ENCODE measurements at regions not wholly inside any gene's neighbourhood (a gene's known extent, or its start where the extent isn't known, plus 50 kb on each side); places are given as distances from the start of the nearest gene placed in this dataset.

DNA sequence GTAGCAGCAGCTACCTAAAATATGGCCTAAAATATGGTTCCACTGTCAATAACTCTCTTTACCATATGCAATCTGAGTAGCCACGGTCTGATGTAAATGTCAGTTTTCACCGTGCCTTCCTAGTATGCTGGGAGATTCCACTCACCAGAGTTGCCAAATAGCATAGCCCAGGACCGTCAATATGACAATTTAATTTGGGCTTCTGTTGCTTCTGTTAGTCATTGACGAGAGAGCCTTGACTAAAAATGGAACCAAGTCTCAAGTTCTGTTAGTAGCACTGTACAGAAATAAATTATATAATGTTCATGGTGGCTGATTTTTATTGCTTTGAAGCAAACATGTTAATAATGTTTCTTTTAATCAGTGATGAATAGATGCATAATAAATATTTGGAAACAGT is 348.4 kb downstream of the BCAT1 start:
- no peak for DNase-seq

DNA sequence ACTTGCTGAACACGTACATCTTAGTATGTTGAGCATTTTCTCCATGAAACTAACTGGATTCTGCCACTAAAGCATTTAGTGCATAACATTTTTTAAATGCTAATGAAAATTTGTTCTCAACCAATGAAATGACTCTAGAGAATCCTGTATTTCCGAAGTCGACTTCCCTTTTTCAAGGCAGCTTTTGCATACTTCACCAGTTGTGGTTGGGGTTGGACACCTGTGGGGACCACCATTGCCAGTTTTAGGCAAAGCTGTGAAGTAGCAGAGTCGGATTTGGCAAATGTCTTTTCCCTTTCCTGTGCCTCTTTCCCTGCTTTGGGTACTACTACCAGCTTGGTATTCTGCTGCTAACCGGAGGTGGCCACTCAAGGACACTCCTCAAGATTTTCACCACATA is 349.2 kb downstream of the BCAT1 start:
- DNase-seq = no peak

DNA sequence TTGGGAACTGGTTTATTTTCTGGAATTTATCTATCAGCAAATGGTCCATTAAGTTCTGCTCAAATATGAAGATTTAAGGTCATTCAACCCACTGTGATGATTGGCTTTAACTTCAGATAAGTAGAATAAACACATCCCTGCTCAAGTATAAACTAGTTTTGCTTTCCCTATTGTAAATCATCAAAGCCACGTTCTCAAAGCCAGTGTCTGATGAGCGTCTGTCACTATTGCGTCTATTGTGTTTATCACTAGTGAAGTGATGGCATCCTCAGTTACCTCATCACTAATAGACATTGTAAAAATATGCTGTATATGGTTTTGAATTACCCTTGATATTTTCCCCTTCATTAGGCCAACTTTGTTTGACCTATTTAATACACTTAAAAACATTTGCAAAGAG is 351.3 kb downstream of the BCAT1 start:
- DNase-seq = no peak

DNA sequence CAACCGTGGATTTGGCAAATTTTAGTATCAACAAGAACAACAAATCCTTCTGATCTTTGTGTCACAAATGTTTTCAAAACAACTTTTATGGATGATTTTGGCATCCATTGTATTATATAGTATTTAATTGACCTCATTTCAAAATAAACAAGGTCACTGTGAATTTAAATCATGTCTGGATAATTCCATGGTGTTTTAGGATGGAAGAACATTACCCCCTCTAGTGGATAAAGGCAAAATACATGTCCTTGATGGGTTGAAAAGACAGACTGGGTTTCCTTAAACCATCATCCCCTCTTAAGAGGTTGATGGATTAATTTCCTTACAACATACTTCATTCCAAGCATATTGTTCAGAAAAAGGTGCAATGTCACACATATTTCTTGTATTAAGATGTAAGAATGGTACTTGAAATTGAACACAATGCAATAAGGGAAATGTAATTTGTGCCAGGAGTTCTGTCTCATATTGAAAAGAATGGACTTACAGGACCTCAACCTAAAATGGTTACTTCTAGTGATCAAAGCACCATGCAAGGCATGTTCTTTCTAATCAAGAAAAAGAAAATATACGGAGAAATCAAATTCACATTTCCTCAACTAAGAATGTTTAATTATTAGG is 352.0 kb downstream of the BCAT1 start:
- no peak for DNase-seq

DNA sequence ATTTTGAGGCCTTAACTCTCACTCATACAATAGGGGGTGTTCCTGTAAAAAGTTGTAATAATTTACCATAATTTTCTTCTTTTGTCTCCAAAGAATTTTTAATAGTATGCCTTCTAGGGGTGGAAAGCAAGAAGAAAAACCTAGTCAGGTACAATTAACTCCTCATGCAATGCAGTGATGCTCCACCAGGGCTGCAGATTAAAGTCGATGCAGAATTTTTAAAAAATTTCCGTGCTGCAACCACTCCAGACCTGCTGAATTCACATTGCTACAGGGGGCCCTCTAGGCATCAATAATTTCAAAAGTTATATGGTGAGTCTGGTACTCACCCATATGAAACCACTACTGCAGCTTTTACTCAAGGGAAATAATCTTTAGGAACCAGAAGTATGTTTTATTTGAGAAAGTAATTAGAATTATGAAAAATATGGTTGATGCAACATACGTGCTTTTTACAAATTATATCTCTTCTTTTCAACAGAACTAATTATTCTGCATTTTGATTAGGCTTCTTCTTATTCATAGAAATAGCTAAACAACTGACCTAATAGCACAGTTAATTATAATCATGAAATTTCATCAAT is 353.2 kb downstream of the BCAT1 start:
- DNase-seq = no peak

DNA sequence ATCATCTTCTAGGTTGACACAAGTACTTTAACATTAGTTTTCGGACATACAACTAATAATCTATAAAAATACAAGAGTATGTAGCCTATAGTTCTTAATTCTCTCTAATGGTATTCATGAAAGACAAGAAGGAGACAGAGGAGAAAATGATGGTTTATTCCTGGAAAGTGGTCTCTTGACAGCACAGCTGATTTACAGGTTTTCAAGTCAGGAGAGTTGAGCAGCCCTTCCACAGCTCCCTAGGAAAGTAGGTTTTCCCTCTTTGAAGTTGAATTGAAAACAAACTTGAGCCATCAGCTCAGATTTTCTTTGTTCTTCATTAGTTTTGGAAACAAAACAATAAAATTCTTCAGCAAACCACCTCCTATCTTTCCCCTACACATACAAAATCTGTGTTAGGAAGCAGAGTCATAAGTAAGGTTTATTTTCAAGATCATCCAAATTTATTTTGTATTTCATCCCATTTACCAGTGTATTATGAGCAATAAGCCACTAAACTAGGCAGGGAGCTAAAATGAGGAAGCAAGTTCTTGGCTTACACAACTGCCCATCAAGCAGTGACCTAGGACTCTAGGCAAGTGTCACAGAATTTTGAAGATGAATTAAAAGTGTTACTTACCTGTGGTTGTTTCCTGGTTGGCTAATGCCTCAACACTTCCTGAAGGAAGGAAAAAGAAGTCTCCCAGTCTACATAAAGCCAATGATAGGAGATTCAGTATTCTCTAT is 357.0 kb downstream of the BCAT1 start:
- DNase-seq = no peak

DNA sequence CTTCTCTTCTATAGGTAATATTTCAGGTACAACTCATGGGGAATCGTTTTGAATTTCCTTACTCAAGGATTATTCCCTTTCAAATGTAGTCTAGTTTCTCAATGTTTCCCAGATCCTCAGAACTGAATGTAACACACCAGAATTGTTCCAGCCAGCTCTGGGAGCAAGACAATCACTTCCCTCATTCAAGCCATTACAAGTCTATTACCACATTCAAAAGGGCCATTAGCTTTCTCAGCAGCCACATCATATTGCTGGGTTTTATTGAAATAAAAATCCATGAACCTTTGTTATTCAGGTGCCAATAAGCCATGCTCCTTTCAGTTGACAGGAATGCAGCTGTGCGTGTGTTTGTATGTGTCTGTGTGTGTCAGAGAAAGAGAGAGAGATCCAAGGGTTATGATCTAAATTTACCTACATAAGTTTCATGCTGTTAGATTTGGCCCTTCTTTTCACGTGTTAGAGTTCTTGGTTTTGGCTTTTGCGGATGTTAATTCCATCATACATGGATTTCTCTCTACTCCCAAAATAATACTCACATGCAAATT is 357.7 kb downstream of the BCAT1 start:
- no peak for DNase-seq

DNA sequence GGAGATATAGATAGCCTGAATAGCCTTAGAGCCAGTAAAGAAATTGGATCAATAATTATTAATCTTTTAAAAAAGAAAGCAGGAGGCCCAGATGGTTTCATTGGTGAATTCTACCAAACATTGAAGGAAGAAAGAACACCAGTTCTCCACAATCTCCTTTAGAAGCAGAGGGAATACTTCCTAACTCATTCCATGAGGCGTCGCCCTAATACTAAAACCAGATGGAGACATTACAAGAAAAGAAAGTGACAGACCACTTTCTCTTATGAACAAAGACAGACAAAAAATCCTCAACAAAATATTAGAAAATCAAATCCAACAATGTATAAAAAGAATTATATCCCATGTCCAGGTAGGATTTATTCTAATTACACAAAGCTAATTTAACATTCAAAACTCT is 362.6 kb downstream of the BCAT1 start:
- no peak for DNase-seq

DNA sequence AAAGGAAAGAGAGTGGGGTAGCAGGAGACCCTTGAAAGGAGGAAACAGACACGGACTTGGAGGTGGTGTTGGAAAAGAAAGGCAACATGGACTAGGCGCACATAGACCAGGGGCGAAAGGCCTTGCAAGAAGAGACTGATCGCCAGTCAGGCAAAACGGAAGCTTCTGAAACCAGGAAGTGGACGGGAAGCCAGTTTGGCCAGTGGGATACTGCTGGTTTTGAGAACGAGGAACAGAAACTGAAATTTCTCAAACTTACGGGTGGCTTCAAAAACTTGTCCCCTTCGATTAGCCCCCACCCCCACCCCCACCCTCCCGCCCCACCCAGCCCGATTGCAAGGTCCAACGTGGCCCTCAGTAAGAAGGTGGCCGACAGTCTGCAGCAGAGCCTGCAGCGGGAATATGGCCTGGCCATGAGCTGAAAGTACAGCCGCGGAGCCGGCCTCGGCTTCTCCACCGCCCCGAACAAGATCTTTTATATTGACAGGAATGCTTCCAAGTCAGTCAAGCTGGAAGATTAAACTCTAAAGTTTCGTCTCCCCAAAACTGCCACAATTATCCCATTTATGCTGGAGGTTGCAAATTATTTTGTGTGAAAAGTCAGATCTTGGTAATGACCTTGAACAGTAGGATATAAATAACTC is 364.7 kb downstream of the BCAT1 start:
- no peak for DNase-seq

DNA sequence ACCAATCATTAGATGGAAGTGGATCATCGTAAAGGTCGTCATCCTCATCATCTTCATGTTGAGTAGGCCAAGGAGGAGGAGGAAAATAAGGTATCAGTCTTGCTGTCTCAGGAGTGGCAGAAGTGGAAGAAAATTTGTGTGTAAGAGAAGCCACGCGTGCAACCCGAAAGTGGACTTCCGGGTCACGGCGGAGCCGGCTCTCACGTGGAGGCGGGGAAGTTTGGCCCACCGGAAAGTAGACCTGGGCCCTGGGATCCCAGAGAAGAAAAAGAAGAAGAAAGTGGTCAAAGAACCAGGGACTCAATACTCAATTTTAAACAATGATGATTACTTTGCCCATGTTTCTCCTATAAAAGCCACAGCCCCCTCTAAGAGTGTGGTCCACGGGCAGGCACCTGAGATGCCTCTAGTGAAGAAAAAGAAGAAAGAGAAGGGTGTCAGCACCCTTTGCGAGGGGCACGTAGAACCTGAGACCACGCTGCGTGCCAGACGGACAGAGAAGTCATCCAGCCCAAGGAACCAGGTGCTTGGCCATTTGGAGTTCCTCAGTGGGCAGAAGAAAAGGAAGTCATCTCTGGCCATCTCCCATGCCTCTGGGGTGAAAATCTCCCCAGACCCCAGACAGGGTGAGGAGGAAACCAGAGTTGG is 365.8 kb downstream of the BCAT1 start:
- DNase-seq = no peak

DNA sequence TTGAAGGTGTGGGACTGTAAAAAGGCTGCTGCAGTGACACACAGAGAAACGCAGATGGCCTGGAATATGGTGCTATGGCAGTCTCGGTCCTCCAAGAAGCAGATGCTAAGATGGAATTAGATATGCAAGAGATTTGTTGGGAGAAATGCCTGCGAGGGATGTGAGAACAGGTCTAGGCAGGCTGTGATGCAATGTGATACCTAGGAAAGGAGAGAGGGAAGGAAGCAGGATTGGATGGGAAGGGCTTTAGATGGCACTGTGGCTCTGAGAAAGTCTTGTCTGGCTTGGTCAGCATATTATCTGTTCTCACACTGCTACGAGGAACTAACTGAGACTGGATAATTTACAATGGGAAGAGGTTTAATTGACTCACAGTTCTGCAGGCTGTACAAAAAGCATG is 374.4 kb downstream of the BCAT1 start:
- no peak for DNase-seq

DNA sequence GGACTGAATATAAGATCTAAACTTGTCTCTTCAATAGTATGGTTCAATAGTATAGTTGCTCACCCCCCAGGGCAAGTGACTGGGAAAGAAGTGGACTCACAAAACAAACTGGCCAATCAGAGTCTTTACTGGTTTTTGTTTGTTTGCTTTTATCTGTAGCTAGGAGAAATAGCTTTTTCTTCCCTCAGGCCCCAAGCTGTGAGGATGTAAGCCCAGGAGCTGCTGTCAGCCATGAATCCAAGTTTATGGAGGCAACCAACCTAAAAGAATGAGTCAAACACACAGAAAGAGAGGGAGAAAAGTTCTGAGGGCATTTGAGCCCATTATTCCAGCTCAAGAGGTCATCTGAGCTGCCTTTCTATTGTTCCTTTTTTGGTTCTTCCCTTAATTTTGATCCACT is 375.3 kb downstream of the BCAT1 start:
- DNase-seq = no peak

DNA sequence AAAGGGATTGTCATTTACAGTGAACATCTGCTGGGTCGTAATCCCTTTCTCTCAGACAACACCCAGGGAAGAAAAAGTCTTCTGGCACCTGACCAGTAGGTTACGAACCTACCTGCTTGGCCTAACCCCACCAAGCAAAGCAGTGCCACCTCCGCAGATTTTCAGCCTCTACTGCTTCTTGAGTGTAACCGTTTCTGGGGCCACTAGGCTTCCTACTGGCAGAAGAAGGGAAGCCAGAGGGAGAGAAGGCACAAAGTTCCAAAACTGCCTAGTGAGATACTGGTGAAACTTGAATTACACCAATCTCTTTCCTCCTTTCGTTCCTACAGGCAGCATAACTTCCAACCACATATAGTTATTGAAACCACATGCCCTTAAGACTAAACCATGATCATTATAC is 383.6 kb downstream of the BCAT1 start:
- DNase-seq = no peak

DNA sequence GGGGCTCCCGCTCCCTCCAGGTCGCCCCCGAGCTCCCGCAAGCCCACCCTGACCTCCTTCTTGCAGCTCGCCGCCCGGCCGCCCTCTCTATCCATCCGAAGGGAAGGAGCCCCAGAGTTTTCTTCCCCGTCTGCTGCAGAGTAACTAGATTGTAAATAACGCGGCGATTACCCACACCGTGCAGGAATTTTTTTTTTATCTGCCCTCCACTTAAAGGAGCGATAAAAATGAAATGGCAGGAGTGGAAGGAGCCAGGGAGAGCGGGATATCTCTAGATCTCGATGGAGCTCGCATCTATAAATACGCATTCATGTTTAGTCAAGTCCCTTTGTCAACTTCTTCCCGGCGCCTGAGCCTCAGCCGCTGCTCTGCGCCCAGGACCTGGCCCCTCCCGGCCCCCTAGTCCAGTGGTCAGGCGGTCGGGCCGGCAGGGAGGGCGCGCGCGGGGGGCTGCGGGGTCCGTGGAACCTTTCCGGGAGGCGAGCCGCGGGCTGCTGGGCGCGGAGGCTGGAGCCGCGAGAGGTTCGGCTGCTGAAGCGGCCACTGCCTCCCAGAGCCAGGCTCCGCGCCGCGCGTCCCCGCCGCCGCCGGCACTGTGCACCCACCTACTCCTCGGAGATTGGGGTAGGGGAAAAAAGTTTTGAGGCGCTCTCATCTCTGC is 386.0 kb downstream of the BCAT1 start:
- DNase-seq = no peak

DNA sequence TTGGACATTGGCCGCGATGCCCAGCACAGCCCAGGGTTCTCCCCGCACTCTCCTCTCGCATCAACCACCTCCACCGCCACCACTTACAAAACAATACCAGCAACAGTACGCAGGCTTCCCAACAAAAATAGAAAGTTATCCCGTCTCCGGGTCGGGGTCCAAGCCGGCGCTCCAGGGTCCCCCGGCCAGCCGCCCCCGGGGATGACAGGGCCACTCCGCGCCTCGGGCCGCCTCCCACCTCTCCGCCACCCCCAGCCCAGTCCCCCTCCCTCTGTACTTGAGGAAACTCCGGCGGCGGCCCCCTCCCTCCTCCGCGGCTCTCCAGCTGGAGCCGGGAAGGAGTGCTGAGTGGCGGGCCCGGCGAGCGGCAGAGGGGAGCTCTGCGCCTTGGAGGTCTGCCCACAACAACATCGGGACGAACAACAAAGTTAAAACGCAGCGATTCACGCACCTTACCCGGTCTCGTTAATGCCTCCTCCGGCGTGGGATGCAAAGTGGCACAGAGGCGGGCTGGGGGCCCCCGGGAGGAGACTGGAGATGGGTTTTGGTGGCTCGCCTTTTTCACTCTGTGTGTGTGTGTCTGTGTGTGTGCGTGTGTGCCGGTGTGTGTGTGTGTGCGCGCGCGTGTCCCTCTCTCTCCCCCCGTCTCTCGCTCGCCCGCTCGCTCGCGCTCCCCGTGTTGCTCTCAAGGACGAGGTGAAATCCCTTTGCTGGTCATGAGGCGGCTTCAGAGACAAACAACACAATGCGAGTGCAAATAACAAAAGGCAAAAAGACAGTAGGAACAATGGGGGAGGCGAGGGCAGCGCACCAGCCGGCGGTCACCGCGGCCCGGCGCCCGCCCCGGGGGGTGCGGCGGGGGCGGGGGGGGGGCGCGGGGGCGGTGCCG is 386.8 kb downstream of the BCAT1 start:
- no peak for DNase-seq

DNA sequence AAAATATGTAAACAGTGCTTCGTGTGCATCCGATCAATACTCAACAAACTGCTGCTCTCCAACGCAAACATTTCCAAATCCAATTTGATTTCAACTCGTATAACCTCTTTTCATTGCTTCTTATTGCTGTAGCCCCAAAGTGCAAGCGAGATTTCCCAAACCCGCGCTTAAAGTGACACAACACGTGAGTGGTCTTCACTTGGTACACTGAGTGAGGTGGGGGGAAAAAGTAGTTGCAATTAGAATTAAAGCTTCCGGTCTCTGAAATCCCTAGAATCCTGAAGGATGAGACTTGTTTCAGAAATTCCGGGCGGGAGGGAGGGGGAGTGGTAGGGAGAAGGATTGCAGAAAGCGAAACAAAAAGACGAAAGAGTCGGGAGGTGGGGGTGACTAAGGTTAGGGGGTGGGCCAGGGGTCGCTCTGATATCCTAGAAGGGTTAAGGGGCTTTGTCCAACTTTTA is 387.5 kb downstream of the BCAT1 start:
- DNase-seq = no peak

DNA sequence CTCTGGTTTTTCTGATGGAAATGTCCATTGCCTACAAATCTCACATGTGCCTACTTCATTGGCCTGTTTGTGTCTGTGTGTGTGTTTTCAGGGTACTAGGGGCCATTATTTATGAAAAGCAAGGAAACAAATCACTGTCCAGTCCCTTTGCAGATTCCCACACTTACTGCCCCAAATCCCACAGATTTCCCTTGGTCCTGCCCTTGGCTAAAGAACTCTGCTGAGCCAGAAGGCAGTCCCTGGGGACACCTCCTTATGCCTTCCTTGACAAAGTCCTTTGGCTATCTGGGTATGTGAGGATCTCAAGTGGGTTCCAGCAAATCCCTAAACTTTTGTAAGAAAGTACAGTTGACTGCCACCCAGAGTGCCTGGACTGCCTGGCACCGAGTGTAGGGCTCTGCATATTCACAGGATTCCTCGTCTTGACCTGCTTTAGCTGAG is 388.1 kb downstream of the BCAT1 start:
- no peak for DNase-seq

DNA sequence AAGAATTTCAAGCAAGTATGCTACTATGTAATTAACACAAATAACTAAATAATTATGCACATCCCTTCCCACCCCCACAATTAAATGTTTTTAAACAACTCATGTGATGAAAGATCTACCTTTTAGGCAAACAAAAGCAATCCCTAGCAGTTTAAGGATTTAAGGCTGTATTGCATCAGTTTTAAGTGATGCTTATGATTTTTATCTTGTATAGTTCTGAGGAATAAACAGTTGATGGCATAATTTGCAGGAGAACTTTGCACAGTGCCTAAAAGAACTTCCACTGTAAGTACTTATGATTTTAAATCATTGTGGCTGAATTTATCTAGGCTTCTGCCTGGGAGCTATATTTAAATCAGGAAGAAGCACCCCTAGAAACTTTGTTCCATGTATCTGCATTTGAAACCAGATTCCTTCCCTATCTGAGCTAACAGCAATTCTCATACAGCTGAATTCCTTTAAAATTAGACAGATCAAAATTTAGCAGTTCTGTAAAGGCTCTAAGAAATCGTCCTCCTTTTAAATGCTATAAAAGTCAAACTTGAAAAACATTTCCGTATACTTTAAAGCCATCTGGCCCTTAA is 388.6 kb downstream of the BCAT1 start:
- DNase-seq = no peak

DNA sequence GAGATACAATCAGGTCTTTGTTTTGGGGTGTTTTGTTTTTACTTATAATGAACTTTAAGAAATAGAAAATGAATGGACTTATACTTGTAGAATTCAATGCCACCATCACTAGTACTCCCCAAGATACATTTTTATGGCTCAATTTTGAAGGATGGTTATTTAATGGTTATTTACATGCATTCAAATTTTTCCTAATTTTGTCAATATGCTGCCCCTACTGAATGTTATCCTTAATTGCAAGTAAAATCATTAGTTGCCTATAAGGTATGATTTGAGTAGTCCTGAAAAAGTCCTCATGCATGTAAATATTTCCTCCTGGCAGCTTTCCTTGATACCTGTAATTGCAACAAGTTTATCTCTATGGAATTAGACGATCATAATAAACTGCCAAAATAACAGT is 391.2 kb downstream of the BCAT1 start:
- DNase-seq = no peak

DNA sequence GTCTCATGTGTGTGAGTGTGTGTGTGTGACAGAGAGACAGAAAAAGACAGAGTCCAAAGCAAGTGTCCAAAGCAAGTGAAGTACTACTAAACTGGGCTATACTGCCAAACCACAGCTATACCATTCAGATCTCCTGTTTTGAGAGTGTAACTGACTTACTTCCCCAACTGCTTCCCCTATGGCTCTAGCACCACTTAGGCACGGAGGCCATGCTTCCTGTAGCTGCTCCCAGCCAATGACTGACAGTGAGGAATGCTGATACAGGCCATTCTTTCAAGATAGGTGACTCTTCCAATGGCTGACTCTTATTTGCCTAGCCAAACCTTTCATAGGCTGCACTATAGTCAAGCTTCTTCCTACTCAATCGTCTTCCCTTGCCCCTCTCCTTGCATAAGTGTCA is 393.2 kb downstream of the BCAT1 start:
- no peak for DNase-seq
